Calu3 (cell line): ENCODE measurements at regions not wholly inside any gene's neighbourhood (a gene's known extent, or its start where the extent isn't known, plus 50 kb on each side); places are given as distances from the start of the nearest gene placed in this dataset.

Source experiments
- BruUV-seq: library from RNA; stranded (reverse); fragments of 400-500 nt; replicated peaks from 2 replicates; lab custom pipeline; 2021; lab: Mats Ljungman, UMichigan
- CTCF ChIA-PET: fragments of 300-600 bp; sonication (Branson Sonifier 250); formaldehyde crosslinking; loops from one replicate; lab custom pipeline; 2022; ENCODE audit warnings: antibody characterized with exemption; lab: Charles Lee
- DNase-seq: peaks from one replicate; pipeline ENCODE4 v3.0.0; 2022
- H3K27ac Mint-ChIP-seq: one replicate; pipeline ENCODE4 v1.8.0; 2022; ENCODE audit warnings: mixed read lengths; ENCODE audit not compliant: unreplicated experiment
- H3K27me3 Mint-ChIP-seq: one replicate; pipeline ENCODE4 v1.8.0; 2022; ENCODE audit warnings: mixed read lengths; ENCODE audit not compliant: unreplicated experiment
- H3K36me3 Mint-ChIP-seq: one replicate; pipeline ENCODE4 v1.8.0; 2022; ENCODE audit warnings: mild to moderate bottlenecking, moderate library complexity, mixed read lengths; ENCODE audit not compliant: insufficient read depth, unreplicated experiment
- H3K4me1 Mint-ChIP-seq: one replicate; pipeline ENCODE4 v1.8.0; 2022; ENCODE audit warnings: mild to moderate bottlenecking, low read depth, mixed read lengths; ENCODE audit not compliant: unreplicated experiment
- H3K4me3 Mint-ChIP-seq: one replicate; pipeline ENCODE4 v1.8.0; 2022; ENCODE audit warnings: mild to moderate bottlenecking, low read depth, moderate library complexity, mixed read lengths; ENCODE audit not compliant: unreplicated experiment
- H3K9me3 Mint-ChIP-seq: one replicate; pipeline ENCODE4 v1.8.0; 2022; ENCODE audit warnings: low read depth, mixed read lengths; ENCODE audit not compliant: unreplicated experiment
- intact Hi-C: fragments of 100-400 bp; cut with micrococcal nuclease; formaldehyde crosslinking; loops from one replicate; pipeline ENCODE4 v1.10.0; 2022; ENCODE audit not compliant: unreplicated experiment
- TF ChIP-seq, protein P1 (sequence below): fragments of 200-600 bp; IDR thresholded peaks from one replicate; pipeline ENCODE4 v1.8.0; 2022; ENCODE audit warnings: antibody characterized with exemption; ENCODE audit not compliant: unreplicated experiment

DNA sequence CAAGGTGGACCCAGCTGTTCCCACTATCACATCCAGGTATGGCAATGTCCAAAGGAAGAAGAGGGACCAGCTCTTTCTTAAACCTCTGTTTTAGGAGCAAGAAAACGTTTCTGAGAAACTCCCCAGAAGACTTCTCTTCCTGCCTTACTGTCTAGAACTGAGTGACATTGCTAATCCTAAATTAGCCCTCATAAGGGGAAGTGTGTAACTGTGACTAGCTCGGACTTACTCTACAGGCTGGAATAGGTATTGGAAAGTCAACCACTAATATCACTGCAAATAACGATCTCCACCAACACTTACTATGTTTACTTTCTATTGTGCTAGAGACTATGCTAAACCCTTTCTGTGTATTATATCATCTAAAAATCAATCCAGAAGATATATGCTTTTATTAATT is 49.9 kb upstream of the RELN start:
- no peaks in the 10 kb centered on the region for H3K27me3 Mint-ChIP-seq
- no peaks in the 10 kb centered on the region for H3K36me3 Mint-ChIP-seq
- intact Hi-C loops = no loop called here
- H3K9me3 Mint-ChIP-seq = no peaks in the 10 kb centered on the region
- H3K4me3 Mint-ChIP-seq = no peak overlapping the region
- no peak overlapping the region for H3K27ac Mint-ChIP-seq
- DNase-seq = no peak
- no TSS peak for BruUV-seq
- H3K4me1 Mint-ChIP-seq = no peaks in the 10 kb centered on the region
- TF ChIP-seq, protein P1, sequence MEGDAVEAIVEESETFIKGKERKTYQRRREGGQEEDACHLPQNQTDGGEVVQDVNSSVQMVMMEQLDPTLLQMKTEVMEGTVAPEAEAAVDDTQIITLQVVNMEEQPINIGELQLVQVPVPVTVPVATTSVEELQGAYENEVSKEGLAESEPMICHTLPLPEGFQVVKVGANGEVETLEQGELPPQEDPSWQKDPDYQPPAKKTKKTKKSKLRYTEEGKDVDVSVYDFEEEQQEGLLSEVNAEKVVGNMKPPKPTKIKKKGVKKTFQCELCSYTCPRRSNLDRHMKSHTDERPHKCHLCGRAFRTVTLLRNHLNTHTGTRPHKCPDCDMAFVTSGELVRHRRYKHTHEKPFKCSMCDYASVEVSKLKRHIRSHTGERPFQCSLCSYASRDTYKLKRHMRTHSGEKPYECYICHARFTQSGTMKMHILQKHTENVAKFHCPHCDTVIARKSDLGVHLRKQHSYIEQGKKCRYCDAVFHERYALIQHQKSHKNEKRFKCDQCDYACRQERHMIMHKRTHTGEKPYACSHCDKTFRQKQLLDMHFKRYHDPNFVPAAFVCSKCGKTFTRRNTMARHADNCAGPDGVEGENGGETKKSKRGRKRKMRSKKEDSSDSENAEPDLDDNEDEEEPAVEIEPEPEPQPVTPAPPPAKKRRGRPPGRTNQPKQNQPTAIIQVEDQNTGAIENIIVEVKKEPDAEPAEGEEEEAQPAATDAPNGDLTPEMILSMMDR = no peak
- CTCF ChIA-PET = no interaction called here
